ENCODE measurements at regions not wholly inside any gene's neighbourhood (a gene's known extent, or its start where the extent isn't known, plus 50 kb on each side); places are given as distances from the start of the nearest gene placed in this dataset.

DNA sequence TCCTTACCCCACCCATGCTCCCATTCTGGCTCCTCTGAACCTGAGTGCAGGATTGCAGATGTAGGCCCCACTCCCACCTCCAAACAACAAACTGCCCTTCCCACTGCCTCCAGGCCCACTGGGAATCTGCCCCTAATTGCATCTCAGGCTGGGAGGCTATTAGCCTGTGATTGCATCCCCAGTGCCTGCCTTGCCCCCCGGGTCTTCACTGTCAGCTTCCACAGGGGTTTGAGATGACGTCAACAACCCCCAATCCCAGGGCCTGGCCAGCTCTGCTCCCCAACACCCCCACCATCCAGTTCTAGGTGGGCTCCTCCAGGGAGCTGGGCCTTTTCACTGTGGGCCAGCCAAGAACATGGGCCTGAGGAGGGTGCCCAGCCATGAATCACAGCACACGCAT lies 91.5 kb downstream of the PCDH1 start:
- Histone ChIP-seq H3K27me3 (peaks cover 0 to 11% (median 0%) of the 10 kb centered on the region in 3 donors), H3K27ac (no peak overlapping the region), H3K9me3 (no peaks in the 10 kb centered on the region), H3K4me3 (no peak overlapping the region), H3K4me1 (no peaks in the 10 kb centered on the region), H3K36me3 (no peaks in the 10 kb centered on the region)
- TF ChIP-seq POLR2A (IDR thresholded peaks at IDR 0.05), result no peak
- TF ChIP-seq EP300 (IDR thresholded peaks at IDR 0.05), result no peak
- TF ChIP-seq CTCF (IDR thresholded peaks at IDR 0.05), result no peak
- TF ChIP-seq POLR2AphosphoS5 (IDR thresholded peaks at IDR 0.05), result no peak
- no peak for DNase-seq
- 87 to 91% methylated on average over 3 of the region's 3 CpGs for WGBS, 2 donors
- intact Hi-C loops (cut with DNase I), result no loop called here

DNA sequence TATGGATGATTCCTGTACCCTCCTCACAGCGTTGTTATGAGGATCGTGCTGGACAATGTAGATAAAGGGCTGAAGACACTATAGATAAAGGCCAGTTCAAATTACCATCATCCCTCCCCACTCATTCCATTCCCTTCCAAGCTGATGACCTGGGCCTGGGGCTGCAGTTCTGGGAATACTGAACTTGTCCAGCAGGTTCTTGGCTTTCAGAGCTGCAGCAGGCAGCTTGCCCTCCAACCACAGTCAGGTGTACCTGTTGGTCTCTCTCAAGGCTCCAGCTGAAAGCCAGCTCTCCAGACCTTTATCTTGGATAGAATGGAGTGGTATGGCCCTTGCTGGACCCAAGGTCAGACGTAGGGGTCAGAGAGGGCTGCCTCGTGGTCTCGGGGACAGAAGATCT lies 92.5 kb downstream of the PCDH1 start:
- intact Hi-C loops (cut with DNase I), result no loop called here
- Histone ChIP-seq H3K9me3 (no peaks in the 10 kb centered on the region), H3K4me3 (no peak overlapping the region), H3K4me1 (no peaks in the 10 kb centered on the region), H3K27me3 (peaks cover 0 to 11% (median 0%) of the 10 kb centered on the region in 3 donors), H3K36me3 (no peaks in the 10 kb centered on the region), H3K27ac (no peak overlapping the region)
- TF ChIP-seq POLR2AphosphoS5 (IDR thresholded peaks at IDR 0.05) (no peak), CTCF (IDR thresholded peaks at IDR 0.05) (no peak), EP300 (IDR thresholded peaks at IDR 0.05) (no peak), POLR2A (IDR thresholded peaks at IDR 0.05) (no peak)
- 84 to 85% methylated on average over 5 of the region's 5 CpGs for WGBS, 2 donors
- no peak for DNase-seq

DNA sequence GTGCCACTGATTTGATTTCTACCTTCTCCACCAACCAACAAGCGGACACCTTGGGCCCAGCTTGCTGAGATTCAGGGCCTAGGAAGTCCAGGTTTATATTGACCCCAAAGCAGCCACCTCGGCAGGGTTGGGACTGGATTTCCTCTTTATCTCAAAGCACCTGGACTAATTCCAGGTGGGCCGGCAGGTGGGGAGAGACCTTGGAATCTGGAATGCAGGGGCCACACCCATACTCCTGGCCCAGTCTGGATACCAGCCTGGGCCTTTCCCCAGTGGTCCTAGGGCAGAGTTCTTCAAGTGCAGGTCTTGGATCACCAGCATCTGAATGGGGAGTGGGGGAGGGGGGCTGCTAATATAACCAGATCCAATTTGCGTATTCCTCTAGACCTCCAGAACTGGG lies 93.1 kb downstream of the PCDH1 start:
- WGBS, 2 donors, result 48 to 78% methylated on average over 4 of the region's 4 CpGs
- Histone ChIP-seq H3K27ac (no peak overlapping the region), H3K9me3 (no peaks in the 10 kb centered on the region), H3K4me1 (no peaks in the 10 kb centered on the region), H3K36me3 (no peaks in the 10 kb centered on the region), H3K27me3 (peaks cover 0 to 11% (median 0%) of the 10 kb centered on the region in 3 donors), H3K4me3 (no peak overlapping the region)
- intact Hi-C loops (cut with DNase I), result no loop called here
- DNase-seq, result no peak
- TF ChIP-seq CTCF (IDR thresholded peaks at IDR 0.05) (no peak), POLR2A (IDR thresholded peaks at IDR 0.05) (no peak), POLR2AphosphoS5 (IDR thresholded peaks at IDR 0.05) (no peak), EP300 (IDR thresholded peaks at IDR 0.05) (no peak)

DNA sequence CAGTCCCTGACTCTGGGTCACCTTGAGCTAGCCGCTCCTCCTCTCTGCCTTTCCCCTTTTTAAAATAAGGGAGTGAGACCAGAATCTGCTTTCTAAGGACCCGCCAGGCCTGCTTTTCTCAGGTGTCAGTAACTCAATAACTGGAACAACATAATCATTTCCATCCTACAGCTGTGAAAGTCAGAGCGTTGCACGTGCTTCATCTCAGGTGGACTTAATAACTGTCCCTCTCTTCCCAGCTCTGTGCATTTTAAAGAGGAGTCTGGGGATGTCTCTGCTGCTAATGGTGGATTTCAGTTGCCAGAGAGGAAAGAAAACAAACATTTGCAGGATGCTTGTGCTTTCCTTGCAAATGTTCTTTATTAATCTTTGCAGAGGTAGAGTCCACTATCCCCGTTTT lies 93.7 kb downstream of the PCDH1 start:
- 79 to 89% methylated on average over 5 of the region's 5 CpGs for WGBS, 2 donors
- Histone ChIP-seq H3K4me3 (no peak overlapping the region), H3K36me3 (no peaks in the 10 kb centered on the region), H3K4me1 (peaks cover 0 to 5% (median 0%) of the 10 kb centered on the region in 4 donors), H3K9me3 (no peaks in the 10 kb centered on the region), H3K27ac (no peak overlapping the region), H3K27me3 (peaks cover 0 to 7% (median 0%) of the 10 kb centered on the region in 3 donors)
- no peak for DNase-seq
- TF ChIP-seq CTCF (IDR thresholded peaks at IDR 0.05), result no peak
- TF ChIP-seq EP300 (IDR thresholded peaks at IDR 0.05), result no peak
- TF ChIP-seq POLR2AphosphoS5 (IDR thresholded peaks at IDR 0.05), result no peak
- intact Hi-C loops (cut with DNase I), result no loop called here

GRCh38 chr5:141783947-141784296 lies 94.3 kb downstream of the PCDH1 start:
- H3K36me3 ChIP-seq, result no peaks in the 10 kb centered on the region
- peaks cover 0 to 8% (median 0%) of the 10 kb centered on the region in 4 donors for H3K4me1 ChIP-seq
- no peaks in the 10 kb centered on the region for H3K9me3 ChIP-seq
- no peak for DNase-seq
- 89% methylated on average over 4 of the region's 4 CpGs for WGBS, 2 donors
- TF ChIP-seq POLR2AphosphoS5 (IDR thresholded peaks at IDR 0.05) (no peak), POLR2A (IDR thresholded peaks at IDR 0.05) (no peak), EP300 (IDR thresholded peaks at IDR 0.05) (no peak)
- H3K27ac ChIP-seq, result no peak overlapping the region
- intact Hi-C loops (cut with DNase I), result no loop called here
- H3K27me3 ChIP-seq, result peaks cover 0 to 6% (median 0%) of the 10 kb centered on the region in 3 donors
- no peak overlapping the region for H3K4me3 ChIP-seq

Measured in sigmoid colon (tissue), 6 donors.